ENCODE measurements at regions not wholly inside any gene's neighbourhood (a gene's known extent, or its start where the extent isn't known, plus 50 kb on each side); places are given as distances from the start of the nearest gene placed in this dataset.
"Not testable (repeated sequence)": the region's sequence is repeated elsewhere in the genome, so short reads cannot be mapped to it uniquely, and the experiment has no call there.

DNA sequence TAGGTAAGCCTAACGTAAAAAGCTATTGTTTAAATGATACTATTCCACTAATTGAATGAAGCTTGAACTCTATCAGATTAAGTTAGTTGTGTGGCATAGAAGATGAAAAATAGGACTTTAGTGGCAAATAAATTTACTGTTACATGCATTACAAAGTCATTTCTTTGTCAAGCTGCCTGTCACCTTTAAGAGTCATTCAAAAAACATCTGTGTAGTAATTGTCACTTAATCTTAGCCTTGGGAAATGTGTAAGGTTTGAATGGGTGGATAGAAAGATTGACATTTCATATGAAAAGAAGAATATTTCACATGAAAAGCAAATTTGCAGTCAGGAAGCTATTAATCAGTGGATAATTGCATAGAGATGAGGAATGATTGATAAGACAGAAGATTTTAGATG, 473.5 kb downstream of the DNAH5 start:
- no peak for DNase-seq

DNA sequence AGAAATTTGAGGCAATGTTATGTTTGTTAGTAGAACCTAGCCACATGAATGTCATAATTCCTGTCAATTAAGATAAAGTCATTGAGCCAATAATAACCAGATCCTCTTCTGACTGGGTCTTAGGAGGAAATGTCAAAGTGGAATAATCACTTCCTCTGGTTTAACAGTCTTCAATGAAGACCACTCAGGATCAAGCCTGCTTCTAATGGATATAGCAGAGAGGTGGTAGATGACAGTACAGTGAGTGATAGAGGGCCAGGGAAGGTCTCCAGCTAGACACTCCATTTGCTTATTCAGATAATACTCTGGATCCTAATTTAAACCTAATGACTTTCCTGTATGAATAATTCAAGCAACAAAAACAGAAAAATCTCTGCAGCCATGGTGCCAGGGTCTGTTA, 474.2 kb downstream of the DNAH5 start:
- no peak for DNase-seq

DNA sequence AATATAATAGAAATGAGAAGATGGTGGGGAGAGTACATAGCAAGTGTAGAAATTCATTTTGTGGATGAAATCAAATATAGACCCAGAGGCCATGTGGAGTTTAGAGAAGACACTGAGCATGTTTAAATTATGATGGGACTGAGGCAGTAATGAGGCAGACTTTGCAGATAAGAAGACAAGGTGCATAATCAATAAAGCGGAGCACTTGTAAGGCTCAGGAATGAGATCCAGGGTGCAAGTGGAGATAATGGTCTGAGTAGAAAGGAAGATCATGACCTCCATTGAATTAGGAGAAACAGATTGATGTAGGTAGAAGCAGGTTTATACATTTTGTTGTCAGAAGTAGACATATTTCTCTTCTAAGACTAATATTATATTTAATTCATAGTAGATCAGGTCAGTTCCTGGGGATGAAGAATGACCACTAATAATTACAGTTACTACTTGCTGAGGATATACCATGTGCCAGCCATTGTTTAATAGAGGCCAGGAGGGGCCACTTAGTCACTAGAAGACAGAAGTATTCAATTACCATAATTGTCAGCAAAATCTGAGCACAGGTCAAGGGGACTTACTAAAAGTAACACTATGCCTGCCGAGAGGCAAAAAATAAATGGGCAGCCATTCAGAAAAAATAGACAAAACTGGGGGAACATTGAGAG, 479.8 kb downstream of the DNAH5 start:
- no peak for DNase-seq

DNA sequence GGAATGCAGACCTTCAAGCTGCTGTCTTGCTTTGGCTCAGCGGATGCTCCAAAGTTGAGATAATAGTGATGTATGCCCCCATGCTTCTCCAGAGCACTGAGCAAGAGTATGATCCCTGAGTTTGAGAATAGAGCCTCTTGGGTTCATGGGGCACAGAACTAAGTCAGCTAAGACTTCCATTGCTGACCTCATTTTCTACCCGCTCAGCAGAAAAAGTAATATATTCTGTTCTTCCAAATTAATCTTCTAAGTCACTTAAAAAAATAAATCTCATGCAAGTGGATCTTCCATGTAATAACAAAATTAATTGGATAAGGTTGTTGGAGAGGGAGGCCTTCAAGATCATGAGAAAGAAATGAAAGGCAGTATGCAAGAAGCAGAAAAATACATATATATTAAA, 483.9 kb downstream of the DNAH5 start:
- no peak for DNase-seq

DNA sequence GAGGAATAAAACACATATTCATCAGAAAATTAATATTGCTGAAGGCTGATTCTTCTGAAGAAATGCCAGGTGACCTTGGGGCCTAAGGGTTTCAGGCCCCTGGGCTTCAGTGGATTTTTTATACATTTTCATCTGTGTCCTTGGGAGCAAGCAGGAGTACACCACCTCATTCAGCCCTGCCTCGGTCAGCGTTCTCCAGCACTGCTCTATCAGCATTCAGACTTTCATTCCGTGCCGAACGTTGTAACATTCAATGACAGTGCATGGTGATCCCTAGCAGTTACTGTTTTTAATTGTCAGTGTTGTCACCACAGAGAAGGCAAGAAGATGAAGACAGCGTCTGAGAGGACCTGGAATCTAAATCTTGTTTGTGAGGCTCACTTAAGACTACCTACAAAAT, 490.4 kb downstream of the DNAH5 start:
- DNase-seq: no peak

DNA sequence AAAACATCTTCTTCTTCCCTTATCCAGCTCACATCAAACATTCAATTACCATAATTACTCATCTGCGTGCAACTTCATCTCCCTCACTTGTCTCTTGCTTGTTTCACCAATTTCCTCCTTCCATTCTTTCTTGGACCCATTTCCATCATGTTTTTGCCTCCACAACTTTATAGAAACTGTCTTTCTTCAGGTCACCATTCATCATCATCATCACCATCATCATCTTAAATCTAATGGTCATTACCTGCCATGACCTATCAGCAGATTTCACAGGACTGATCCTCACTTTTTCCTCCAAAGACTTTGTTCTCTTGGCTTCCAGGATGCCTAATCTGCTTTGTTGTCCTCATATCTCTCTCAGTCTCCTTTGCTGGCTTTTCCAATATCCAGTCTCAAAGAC, 495.6 kb downstream of the DNAH5 start:
- no peak for DNase-seq

DNA sequence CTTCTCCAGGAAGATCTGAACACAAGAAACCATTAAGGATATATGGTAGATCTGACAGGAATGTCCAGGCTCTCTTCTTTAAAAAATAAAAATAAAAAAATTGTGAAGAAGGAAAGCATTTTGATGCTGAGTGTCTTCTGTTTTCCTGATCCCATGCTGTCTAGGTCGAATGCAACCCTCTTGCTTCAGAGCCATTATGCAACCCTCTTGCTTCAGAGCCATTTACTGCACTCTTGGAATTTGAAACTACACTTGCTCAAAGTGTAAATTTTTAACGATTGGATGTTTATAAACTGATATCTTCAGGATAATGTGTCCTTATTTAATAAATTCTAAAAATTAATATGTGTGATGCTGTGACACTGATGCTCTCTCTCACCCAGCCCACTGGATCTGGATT, 505.1 kb downstream of the DNAH5 start:
- DNase-seq: no peak

DNA sequence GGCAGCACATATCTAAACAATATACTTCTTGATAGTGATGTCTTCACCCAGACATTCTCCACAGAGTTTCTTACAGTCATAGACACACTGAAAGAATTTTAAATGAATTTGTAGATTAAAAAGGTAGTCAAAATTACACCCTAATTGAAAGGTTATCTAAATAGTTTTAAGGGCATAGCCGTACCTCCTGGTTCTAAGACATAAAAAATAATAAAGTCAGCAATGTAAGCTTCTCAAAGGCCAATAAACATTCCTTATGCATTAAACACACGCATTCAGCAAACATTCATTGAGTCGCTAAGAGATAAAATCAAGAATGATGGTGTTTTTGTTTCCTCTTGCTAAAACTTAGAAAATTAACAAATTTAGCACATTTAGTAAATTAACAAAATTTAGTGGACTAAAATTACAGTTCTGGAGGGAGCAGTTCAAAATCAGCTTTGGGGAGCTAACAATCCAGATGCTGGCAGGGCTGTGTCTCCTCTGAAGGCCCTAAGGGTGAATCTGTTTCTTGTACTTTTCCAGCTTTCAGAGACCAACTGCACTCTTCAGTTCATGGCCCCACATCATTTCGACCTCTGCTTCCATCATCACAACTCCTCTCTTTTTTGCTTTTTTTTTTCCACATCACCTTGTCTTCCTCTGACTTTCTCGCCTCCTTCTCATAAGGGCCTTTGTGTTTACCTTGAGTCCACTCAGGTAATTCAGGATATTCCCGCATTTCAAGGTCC, 516.5 kb downstream of the DNAH5 start:
- no peak for DNase-seq

DNA sequence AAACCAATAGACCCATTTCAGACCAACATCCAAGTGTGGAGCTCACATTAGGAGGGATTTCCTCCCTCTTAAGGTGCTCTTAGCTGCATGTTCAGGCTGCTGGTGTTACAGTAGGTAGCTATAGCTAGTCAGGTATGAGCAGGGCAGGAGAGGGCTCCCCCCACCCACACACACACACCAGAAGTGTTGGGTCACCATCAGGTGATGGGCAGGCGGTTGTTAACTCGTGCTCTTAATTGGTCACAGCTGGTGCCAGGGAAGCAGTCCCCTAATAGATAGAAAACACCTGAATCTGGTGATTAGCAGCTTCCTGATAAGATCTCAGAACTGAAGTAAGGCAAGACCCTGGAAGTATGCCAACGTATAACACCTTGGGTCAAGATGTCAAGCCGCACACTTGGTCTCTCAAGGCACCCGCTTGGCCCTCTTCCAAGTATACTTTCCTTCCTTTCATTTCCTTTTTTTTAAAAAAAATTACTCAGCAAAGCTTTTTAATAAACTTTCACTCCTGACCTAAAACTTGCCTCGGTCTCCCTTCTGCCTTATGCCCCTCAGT, 532.4 kb downstream of the DNAH5 start:
- DNase-seq: no peak

DNA sequence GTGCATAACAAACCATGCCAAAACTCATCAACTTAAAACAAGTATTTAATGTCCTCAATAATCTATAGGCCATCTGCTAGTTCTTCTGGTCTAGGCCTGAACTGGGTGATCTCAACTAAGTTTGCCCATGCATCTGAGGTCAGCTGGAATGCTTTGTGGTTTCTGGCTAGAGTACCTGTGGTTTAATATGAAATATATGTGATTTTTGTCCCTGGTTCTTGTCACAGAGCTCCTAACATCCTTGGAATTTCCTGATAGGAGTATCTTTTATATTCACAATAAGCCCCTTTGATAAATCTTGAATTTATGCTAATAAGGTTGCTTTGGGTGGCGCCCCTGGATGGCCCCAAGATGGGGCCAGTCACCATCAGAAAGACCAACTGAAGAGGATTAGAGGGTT, 535.9 kb downstream of the DNAH5 start:
- no peak for DNase-seq

DNA sequence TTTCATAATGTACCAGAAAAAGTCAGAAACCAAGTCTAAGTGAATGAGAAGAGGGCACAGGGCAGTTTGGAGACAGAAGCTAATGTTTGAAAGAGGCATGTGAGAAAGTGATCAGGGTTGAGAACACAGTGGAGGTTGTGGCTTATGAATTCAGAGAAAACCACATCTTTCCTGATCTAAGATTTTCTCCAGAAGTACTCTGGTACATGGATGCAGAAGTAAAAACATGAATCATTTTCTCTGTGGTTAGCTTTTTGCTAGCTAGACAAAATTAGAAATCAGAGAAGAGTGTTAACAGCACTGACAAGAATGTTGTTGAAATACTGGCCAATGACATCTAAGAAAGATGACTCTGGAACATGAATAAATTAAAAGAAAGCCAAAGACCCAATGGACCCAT, 541.1 kb downstream of the DNAH5 start:
- DNase-seq: no peak

DNA sequence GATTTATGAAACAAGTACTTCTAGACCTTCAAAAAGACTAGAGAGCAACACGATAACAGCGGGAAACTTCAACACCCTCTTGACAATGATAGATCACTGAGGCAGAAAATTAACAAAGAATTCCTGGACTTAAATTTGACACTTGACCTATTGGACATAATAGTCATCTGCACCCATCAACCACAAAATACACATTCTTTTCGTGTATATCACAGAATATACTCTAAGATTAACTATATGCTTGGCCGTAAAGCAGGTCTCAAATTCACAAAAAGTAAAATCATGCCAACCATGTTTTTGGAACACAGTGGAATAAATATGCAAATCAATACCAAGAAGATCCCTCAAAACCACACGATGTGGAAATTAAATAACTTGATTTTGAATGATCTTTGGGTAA, 559.4 kb downstream of the DNAH5 start:
- no peak for DNase-seq

DNA sequence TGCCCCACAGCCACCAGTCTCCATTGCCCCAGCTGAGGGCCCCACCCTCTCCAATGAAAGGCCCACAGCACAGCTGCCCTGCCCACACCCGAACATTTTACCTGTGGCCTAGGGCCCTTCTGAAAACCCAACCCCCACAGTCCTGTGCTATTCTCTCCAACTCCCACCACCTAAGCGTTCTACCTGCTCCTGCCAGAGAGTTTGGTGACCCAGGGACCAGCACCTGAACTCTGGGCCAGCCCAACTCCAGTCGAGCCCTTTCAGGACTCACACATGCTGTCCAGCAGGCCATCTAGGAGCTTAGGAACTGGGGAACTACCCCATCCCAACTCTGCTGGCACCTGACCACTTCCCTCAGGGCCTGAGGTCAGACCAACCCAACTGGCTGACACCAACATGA, 562.3 kb downstream of the DNAH5 start:
- no peak for DNase-seq

DNA sequence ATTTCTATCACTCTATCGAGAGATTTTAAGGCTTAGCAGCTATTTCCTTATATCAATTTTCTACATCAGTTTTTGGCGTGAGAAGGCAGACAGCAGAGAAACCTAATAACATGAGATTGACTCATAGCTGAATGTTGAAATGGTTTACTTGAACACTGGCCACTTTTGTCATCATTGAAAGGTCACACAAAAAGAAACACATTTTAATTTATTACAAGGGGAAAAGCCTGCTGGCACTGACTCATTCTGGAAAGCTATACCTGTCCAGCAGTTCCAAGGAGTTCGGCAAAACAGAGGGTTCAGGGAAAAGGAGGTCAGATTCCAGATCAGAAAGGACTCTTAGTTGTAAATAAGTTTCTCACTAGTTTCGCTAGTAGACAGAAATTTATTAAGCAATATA, 566.4 kb downstream of the DNAH5 start:
- DNase-seq: no peak

DNA sequence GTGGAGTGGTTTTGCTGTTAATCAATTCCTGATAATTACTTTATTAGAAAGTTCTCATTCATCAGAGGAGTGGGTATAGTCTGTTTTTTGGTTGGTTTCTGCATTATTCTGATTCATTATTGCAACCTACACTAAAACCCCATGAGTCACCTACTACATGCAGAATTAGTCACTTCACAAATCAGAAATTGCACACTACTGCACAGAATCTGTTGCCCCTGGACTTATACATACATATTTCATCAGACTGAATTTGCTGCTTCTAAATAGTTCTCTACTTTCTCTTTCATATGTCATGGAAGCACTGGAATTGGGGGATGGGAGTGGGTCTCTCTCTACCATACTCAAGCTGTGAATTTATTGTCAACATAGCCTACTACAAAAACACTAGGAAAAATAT, 585.1 kb downstream of the DNAH5 start:
- no peak for DNase-seq

DNA sequence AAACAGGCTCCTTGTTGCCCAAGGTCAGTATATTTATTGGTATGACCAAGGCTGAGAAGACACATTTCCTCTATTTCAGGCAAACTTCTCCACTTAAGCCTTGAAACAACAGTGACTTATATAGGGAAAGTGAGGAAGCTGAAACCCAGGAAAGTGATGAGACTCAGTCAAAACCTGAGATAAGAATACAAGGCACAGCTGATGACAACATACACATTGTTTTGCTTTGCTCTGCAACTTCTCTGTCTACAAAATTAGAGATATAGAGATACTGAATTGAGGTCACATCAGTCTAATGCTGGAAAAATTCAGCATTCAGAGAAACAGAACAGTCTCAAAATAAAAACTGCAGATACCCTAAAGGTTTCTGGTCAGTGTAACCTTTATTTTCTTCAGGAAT, 586.1 kb downstream of the DNAH5 start:
- no peak for DNase-seq

DNA sequence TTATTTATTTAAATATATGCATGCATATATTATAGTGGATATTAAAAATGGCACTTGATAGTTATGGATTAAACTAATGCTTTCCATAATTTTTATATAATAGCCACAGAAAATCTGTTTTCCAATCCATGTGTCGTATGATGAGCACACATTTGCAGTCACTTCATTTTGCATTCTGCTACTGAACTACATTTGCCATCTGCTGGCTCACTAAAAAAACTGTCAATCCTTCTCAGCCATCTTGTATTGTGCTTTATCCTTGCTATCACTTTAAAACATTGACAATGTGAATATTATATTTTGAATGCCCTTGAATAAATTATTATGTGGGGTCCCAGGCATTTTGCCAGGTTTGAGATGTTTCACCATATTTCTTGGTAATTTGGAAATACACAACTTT, 586.6 kb downstream of the DNAH5 start:
- no peak for DNase-seq

DNA sequence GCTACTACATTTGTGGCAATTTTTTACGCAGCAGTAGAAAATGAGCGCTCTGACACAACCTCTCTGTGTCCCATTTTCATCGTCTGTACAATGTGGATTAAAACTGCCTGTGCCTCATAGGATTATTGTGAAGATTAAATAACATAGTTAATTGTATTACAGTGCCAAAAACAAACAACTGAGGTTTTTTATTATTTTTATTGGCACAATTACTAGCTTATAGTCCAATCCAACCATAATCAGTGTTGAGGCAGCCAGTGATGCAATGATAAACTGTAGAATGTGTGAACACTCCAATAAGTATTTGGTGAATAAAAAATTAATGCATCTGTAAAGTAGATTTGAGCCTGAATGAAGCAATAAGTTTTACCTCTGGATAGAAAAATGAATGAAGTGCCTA, 588.3 kb downstream of the DNAH5 start:
- no peak for DNase-seq

DNA sequence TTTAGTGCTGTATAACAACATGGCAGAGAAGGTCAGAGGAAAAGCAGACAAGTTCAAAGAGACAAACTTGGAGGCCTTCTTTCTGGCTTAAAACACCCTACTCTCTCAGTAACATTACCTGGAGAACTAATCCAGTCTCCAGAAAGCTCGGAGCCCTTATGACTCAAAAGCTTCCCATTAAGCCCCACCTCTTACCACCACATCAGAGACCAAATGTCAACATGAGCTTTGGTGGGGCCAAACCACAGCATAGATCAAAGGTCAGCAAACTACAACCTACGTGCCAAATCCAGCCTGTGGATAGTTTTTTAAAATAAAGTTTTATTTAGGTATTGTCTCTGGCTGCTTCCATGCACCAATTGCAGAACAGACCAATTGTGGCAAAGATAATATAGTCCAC, 589.9 kb downstream of the DNAH5 start:
- no peak for DNase-seq

DNA sequence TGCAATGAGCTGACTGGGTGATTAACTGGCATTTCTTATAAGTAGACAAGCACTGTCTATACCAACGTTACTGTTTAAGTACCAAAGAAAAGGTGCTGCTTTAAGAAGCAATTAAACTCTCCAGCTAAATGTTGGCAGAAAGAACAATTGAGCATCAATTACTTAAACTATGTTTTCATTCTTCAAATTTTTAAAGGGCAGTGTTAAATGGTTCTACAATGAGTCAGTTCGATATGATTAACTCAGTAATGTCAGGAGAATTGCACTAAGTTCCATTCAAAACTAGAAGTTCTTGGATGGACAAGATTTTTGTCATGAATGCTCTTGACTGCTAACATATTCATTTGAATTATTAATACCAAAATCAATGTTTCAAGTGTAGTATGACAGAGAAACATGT, 593.7 kb downstream of the DNAH5 start:
- no peak for DNase-seq

DNA sequence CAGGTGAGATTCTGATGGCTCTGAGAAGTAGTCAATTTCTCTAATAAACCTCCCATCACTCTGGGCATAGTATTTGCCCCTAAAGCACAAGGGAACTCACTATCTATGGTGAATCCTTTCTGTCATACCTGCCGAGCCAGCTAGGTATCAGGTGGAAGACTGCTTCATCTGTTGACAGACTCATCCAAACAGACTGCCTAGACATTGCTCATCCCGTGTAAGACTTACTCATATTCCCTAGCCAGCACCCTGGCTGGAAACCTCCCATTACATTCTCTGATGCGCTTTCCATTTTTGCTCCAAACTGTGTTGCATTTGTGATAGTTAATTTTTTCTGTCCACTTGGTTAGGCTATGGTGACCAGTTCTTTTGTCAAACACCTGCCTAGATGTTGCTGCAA, 595.9 kb downstream of the DNAH5 start:
- DNase-seq: no peak

DNA sequence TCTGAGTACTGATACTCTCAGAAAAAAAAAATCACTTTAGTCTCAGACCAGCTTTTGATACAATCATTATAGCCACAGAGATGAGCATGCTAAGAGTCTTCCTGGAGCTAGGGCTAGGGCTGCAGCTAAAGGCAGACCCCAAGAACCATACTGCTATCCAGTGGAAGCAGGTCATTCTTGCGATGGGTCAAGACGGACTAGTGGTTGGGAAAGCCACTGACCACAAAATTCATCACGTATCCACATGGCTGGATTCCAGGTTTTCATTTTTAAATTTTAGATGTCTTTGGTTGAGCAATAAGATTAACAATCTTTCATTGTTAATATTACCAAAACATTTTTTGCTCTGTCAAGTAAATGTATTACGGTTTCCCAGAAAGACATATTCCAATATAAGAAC, 598.1 kb downstream of the DNAH5 start:
- no peak for DNase-seq

DNA sequence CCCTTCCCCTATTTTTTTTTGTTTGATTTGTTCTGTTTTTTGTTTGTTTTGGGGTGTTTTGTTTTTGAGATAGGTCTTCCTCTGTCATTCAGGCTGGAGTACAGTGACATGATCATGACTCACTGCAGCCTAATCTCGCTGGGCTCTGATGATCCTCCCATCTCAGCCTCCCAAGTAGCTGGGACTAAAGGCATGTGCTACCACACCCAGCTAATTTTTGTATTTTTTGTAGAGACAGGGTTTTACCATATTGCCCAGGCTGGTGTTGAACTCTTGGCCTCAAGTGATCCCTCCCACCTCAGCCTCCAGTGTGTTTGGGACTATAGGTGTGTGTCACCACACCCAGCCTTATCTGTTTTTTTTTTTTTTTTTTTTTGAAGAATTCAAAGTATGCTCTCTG, 605.4 kb downstream of the DNAH5 start:
- DNase-seq: no peak

DNA sequence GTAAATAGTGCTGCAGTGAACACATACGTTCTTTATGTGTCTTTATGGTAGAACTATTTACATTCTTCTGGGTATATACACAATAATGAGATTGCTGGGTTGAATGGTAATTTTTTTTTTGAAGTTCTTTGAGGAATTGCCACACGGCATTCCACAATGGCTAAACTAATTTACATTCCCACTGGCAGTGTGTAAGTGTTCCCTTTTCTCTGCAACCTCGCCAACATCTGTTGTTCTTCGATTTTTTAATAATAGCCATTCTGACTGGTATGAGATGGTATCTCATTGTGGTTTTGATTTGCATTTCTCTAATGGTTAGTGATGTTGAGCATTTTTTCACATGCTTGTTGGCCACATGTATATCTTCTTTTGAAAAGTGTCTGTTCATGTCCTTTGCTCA, 609.5 kb downstream of the DNAH5 start:
- DNase-seq: not testable (repeated sequence)

DNA sequence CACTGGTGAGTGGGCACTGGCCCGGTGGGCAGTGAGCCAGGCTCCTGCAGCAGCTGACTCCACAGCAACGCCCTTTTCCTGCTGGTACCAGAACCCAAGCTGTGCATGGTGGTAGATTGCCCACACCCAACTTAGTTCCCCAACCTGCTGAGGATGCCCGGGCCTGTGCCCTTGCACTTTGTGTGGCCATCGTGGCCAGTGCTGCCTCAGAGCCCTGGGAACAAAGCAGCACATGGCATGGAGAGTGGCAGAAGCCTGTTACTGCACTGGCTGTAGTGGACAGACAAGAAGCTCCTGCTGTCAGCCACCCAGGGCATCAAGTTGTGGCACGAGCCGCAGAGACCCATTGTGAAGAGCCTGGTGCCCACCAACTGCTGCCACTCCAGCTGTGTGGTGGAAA, 612.9 kb downstream of the DNAH5 start:
- no peak for DNase-seq
